Endothelial cell of umbilical vein (primary cell): ENCODE measurements at regions not wholly inside any gene's neighbourhood (a gene's known extent, or its start where the extent isn't known, plus 50 kb on each side); places are given as distances from the start of the nearest gene placed in this dataset.

Experiments used
- POLR2A ChIP-seq: IDR thresholded peaks from 2 replicates; pipeline ENCODE4 v1.6.1; 2012; ENCODE audit warnings: low read depth, mild to moderate bottlenecking, control low read depth, low read length
- POLR2AphosphoS5 ChIP-seq: IDR thresholded peaks from 2 replicates; pipeline ENCODE4 v1.6.1; 2012; ENCODE audit warnings: low read depth, mild to moderate bottlenecking, control low read depth, low read length, moderate library complexity; ENCODE audit not compliant: insufficient read depth
- TF ChIP-seq, protein P1 (sequence below), 2 donors: IDR thresholded peaks; 1 replicate in 1 of 2; 2 replicates in 1 of 2; pipeline ENCODE4 v1.5.1; 2011; ENCODE audit warnings: low read length in 2 of 2, mild to moderate bottlenecking in 2 of 2, moderate library complexity in 2 of 2, control low read depth in 1 of 2, inconsistent platforms in 1 of 2, low read depth in 1 of 2; ENCODE audit not compliant: insufficient read depth in 1 of 2; ENCODE audit errors: extremely low read depth in 1 of 2
- TF ChIP-seq, protein P2 (sequence below): IDR thresholded peaks from 2 replicates; pipeline ENCODE4 v1.6.1; 2011; ENCODE audit not compliant: insufficient read depth, insufficient read length

DNA sequence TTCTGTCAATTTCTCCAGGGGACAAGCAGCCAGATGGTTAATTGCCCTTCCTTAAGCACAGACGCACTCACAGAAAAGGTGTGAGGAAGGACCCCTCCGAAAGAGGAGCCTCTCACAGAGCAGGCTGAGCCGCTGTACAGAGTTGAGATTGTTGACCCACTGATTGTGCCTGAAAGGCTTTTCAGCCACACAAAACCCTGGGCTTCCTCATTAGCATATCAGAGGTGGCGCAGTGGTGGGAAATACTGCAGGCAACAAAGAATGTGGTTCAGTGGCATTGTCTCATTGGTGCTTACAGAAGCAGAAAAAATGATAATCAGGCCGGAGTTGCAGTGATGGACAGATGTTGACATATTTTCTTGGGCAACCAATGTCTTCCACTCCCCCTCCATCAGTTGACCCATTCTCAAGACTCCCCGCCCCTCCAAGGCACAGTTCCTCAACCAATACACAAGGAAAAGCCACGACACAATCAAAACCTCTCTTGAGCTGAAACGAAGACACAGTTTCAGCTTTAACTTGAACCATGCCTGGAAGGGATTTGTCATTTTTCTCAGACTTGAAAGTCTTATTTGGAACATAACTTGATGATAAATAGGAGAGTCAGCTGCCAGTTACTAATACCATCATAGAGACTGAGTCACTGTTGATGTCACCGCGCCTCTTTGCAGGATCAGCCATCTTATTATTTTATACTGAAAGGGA lies 53.1 kb downstream of the ATXN3L start:
- TF ChIP-seq, protein P1, sequence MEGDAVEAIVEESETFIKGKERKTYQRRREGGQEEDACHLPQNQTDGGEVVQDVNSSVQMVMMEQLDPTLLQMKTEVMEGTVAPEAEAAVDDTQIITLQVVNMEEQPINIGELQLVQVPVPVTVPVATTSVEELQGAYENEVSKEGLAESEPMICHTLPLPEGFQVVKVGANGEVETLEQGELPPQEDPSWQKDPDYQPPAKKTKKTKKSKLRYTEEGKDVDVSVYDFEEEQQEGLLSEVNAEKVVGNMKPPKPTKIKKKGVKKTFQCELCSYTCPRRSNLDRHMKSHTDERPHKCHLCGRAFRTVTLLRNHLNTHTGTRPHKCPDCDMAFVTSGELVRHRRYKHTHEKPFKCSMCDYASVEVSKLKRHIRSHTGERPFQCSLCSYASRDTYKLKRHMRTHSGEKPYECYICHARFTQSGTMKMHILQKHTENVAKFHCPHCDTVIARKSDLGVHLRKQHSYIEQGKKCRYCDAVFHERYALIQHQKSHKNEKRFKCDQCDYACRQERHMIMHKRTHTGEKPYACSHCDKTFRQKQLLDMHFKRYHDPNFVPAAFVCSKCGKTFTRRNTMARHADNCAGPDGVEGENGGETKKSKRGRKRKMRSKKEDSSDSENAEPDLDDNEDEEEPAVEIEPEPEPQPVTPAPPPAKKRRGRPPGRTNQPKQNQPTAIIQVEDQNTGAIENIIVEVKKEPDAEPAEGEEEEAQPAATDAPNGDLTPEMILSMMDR (IDR thresholded peaks at IDR 0.05; ENCODE audit: extremely low read depth in 1 of 2, insufficient read depth in 1 of 2, low read depth in 1 of 2, low read length in 2 of 2), result no peak
- TF ChIP-seq, protein P2, sequence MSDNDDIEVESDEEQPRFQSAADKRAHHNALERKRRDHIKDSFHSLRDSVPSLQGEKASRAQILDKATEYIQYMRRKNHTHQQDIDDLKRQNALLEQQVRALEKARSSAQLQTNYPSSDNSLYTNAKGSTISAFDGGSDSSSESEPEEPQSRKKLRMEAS, result no peak
- no peak for TF ChIP-seq POLR2A
- no peak for TF ChIP-seq POLR2AphosphoS5
